ENCODE measurements at regions not wholly inside any gene's neighbourhood (a gene's known extent, or its start where the extent isn't known, plus 50 kb on each side); places are given as distances from the start of the nearest gene placed in this dataset.

DNA sequence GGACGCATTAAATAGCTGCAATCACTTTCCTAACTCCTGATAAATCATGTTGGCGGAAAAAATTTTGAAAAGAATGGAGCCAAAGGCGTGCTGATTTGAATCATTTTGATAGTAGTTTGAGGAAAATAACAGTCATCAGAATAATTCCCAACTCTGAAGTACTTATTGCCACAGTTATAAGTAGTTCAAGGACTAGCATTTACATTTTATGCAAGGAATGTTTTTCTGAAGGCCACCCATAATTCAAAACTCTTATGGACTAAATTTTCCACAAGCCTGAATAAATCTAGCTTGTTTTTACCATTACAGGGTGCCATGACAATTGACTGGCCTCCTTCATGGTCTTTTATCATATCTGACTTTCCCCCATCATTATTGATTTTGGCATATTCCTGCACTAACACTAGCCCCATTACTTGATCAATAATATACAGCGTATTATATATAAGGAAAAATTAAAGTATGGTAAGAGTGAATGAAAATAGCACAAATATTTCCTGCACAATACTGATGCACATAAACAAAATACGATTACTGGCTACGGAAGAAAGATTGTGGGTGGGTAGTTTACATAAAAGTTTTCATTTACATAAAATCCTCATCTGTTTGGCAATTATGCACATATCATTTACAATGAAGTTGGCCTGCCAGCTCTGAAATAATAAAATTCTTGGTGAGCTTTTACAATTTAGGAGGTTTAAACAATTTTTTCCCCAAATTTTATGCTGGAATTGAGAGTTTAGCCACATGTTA, 334.6 kb downstream of the ARL6IP6 start:
- H3K4me1 ChIP-seq: no peaks in the 10 kb centered on the region
- no peak overlapping the region for H3K4me3 ChIP-seq (ENCODE audit: low read depth, low read length)
- H3K27ac ChIP-seq: no peak overlapping the region
- no peaks in the 10 kb centered on the region for H3K27me3 ChIP-seq (ENCODE audit: control insufficient read depth, insufficient read depth, low read length)
- no peak overlapping the region for H3K9ac ChIP-seq
- H3K79me2 ChIP-seq: no peaks in the 10 kb centered on the region
- no peaks in the 10 kb centered on the region for H3K9me3 ChIP-seq (ENCODE audit: control insufficient read depth, low read length)
- H2AFZ ChIP-seq: no peak overlapping the region
- no peaks in the 10 kb centered on the region for H3K36me3 ChIP-seq (ENCODE audit: control insufficient read depth, insufficient read depth, low read length)
- H3K4me2 ChIP-seq (ENCODE audit: low read length): no peak overlapping the region
- TF ChIP-seq, protein P1, sequence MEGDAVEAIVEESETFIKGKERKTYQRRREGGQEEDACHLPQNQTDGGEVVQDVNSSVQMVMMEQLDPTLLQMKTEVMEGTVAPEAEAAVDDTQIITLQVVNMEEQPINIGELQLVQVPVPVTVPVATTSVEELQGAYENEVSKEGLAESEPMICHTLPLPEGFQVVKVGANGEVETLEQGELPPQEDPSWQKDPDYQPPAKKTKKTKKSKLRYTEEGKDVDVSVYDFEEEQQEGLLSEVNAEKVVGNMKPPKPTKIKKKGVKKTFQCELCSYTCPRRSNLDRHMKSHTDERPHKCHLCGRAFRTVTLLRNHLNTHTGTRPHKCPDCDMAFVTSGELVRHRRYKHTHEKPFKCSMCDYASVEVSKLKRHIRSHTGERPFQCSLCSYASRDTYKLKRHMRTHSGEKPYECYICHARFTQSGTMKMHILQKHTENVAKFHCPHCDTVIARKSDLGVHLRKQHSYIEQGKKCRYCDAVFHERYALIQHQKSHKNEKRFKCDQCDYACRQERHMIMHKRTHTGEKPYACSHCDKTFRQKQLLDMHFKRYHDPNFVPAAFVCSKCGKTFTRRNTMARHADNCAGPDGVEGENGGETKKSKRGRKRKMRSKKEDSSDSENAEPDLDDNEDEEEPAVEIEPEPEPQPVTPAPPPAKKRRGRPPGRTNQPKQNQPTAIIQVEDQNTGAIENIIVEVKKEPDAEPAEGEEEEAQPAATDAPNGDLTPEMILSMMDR (IDR thresholded peaks at IDR 0.05): no peak

DNA sequence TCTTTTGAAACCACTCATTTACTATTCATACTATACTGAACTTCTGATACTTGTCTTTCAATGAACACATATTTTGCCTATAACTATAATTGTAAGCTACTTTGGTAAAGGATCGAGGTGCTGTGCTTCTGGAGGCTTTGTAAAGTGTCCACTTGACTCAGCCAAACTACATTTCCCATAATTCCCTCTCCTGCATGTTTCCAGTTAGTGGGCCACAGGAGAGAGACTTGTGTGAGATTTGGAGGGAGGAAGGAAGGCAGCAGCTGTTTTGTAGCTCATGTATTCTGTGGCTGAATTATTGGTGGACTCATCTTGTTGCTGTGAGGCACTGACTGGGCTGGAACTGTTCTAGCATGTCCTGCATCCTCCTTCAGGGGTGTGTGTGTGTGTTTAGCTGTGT, 328.8 kb downstream of the ARL6IP6 start:
- no peaks in the 10 kb centered on the region for H3K27me3 ChIP-seq (ENCODE audit: control insufficient read depth, insufficient read depth, low read length)
- no peak overlapping the region for H2AFZ ChIP-seq
- no peaks in the 10 kb centered on the region for H3K79me2 ChIP-seq
- H3K27ac ChIP-seq: no peak overlapping the region
- TF ChIP-seq, protein P1 (IDR thresholded peaks at IDR 0.05): no peak
- H3K4me2 ChIP-seq (ENCODE audit: low read length): no peak overlapping the region
- no peak overlapping the region for H3K4me3 ChIP-seq (ENCODE audit: low read depth, low read length)
- H3K9ac ChIP-seq: no peak overlapping the region
- no peaks in the 10 kb centered on the region for H3K9me3 ChIP-seq (ENCODE audit: control insufficient read depth, low read length)
- no peaks in the 10 kb centered on the region for H3K36me3 ChIP-seq (ENCODE audit: control insufficient read depth, insufficient read depth, low read length)
- H3K4me1 ChIP-seq: no peaks in the 10 kb centered on the region

DNA sequence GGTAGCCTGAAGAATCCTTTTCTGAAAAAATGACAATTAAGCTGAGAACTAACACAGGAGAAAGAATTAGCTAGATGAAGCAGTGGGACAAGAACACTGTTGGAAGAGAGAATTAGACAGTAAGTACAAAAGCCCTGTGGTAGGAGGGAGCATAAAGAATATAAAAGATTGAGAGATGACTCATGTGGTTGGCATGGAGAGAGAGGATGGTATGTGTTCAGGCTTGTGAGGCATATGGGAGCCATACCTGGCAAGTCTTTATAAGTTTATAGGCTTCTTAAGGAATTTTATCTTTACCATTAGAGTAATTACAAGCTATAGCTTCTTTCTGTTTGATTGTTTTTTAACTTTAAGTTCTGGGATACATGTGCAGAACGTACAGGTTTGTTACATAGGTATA, 325.0 kb downstream of the ARL6IP6 start:
- TF ChIP-seq, protein P1 (IDR thresholded peaks at IDR 0.05): no peak
- no peak overlapping the region for H2AFZ ChIP-seq
- no peak overlapping the region for H3K4me2 ChIP-seq (ENCODE audit: low read length)
- H3K9me3 ChIP-seq (ENCODE audit: control insufficient read depth, low read length): no peaks in the 10 kb centered on the region
- H3K9ac ChIP-seq: no peak overlapping the region
- no peaks in the 10 kb centered on the region for H3K36me3 ChIP-seq (ENCODE audit: control insufficient read depth, insufficient read depth, low read length)
- H3K27ac ChIP-seq: no peak overlapping the region
- H3K27me3 ChIP-seq (ENCODE audit: control insufficient read depth, insufficient read depth, low read length): no peaks in the 10 kb centered on the region
- no peaks in the 10 kb centered on the region for H3K79me2 ChIP-seq
- no peaks in the 10 kb centered on the region for H3K4me1 ChIP-seq
- no peak overlapping the region for H3K4me3 ChIP-seq (ENCODE audit: low read depth, low read length)

DNA sequence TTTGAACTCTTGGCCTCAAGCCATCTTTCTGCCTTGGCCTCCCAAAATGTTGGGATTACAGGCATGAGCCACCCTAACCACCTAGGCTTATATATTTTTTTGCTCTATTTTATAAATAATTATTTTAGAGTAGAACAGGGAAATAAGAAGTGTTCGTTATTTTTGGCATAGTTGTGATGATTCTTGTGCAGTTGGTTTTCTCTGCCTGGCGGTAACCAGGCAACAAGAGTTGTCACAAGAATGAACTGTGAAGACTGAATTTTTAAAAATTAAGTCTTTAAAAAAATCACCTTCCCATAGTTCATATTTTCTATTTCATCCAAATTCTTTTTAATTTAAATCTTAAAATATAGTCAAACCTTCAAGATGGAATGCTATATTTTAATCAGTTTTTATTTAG, 310.2 kb downstream of the ARL6IP6 start:
- H3K4me3 ChIP-seq (ENCODE audit: low read depth, low read length): no peak overlapping the region
- TF ChIP-seq, protein P1 (IDR thresholded peaks at IDR 0.05): no peak
- no peaks in the 10 kb centered on the region for H3K4me1 ChIP-seq
- no peaks in the 10 kb centered on the region for H3K36me3 ChIP-seq (ENCODE audit: control insufficient read depth, insufficient read depth, low read length)
- H2AFZ ChIP-seq: no peak overlapping the region
- H3K27me3 ChIP-seq (ENCODE audit: control insufficient read depth, insufficient read depth, low read length): no peaks in the 10 kb centered on the region
- no peak overlapping the region for H3K4me2 ChIP-seq (ENCODE audit: low read length)
- H3K79me2 ChIP-seq: no peaks in the 10 kb centered on the region
- no peaks in the 10 kb centered on the region for H3K9me3 ChIP-seq (ENCODE audit: control insufficient read depth, low read length)
- no peak overlapping the region for H3K27ac ChIP-seq
- no peak overlapping the region for H3K9ac ChIP-seq

DNA sequence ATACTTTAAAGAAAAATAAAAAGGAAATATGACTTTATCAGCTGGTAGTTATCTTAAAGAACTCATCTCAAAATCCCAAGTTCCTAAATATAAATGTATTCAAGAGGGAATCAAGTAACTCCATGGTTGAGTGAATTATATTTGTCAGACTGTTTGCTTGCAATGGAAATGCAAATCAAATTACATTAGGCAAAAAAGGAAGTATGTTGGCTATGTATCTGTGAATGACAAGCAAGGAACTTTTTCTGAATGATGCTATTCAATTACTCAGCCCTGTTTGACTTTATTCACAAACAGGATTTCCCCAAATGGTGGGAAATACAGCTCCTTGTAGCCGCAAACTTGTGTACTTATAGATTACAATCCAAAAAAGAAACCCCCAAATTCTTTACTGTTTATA, 309.1 kb downstream of the ARL6IP6 start:
- H3K4me3 ChIP-seq (ENCODE audit: low read depth, low read length): no peak overlapping the region
- H3K79me2 ChIP-seq: no peaks in the 10 kb centered on the region
- TF ChIP-seq, protein P1 (IDR thresholded peaks at IDR 0.05): no peak

More for the DNA sequence above, 309.1 kb downstream of the ARL6IP6 start:
- H3K4me1 ChIP-seq: no peaks in the 10 kb centered on the region
- no peak overlapping the region for H3K27ac ChIP-seq
- no peak overlapping the region for H2AFZ ChIP-seq
- H3K4me2 ChIP-seq (ENCODE audit: low read length): no peak overlapping the region
- no peaks in the 10 kb centered on the region for H3K9me3 ChIP-seq (ENCODE audit: control insufficient read depth, low read length)
- H3K9ac ChIP-seq: no peak overlapping the region
- H3K27me3 ChIP-seq (ENCODE audit: control insufficient read depth, insufficient read depth, low read length): no peaks in the 10 kb centered on the region
- H3K36me3 ChIP-seq (ENCODE audit: control insufficient read depth, insufficient read depth, low read length): no peaks in the 10 kb centered on the region

Data from parathyroid adenoma (tissue), 2 donors.